ENCODE measurements at regions not wholly inside any gene's neighbourhood (a gene's known extent, or its start where the extent isn't known, plus 50 kb on each side); places are given as distances from the start of the nearest gene placed in this dataset.
"Not testable (repeated sequence)": the region's sequence is repeated elsewhere in the genome, so short reads cannot be mapped to it uniquely, and the experiment has no call there.

GRCh38 chr5:29213475-29213874, 1980.0 kb upstream of the CDH6 start:
- no peak overlapping the region for H3K4me3 ChIP-seq (ENCODE audit: low read depth, low read length)
- no peak for TF ChIP-seq POLR2A (IDR thresholded peaks at IDR 0.05; ENCODE audit: extremely low read depth, insufficient read length)
- TF ChIP-seq CTCF (IDR thresholded peaks at IDR 0.05; ENCODE audit: low read depth, low read length), result no peak
- no peak for TF ChIP-seq MAX (IDR thresholded peaks at IDR 0.05; ENCODE audit: low read depth, low read length)
- TF ChIP-seq MYC (IDR thresholded peaks at IDR 0.05; ENCODE audit: low read depth, low read length), result no peak

GRCh38 chr5:29208024-29208423, 1985.5 kb upstream of the CDH6 start:
- DNase-seq (ENCODE audit: low read depth), result peak; percentile 20
- no peak for TF ChIP-seq MAX (IDR thresholded peaks at IDR 0.05; ENCODE audit: low read depth, low read length)
- no peak for TF ChIP-seq CTCF (IDR thresholded peaks at IDR 0.05; ENCODE audit: low read depth, low read length)
- TF ChIP-seq POLR2A (IDR thresholded peaks at IDR 0.05; ENCODE audit: extremely low read depth, insufficient read length), result no peak
- TF ChIP-seq MYC (IDR thresholded peaks at IDR 0.05; ENCODE audit: low read depth, low read length), result no peak
- no peak overlapping the region for H3K4me3 ChIP-seq (ENCODE audit: low read depth, low read length)

More at GRCh38 chr5:29213475-29213874, 1980.0 kb upstream of the CDH6 start:
- DNase-seq (ENCODE audit: low read depth), result no peak

GRCh38 chr5:29203049-29203448, 1990.4 kb upstream of the CDH6 start:
- DNase-seq (ENCODE audit: low read depth), result no peak
- TF ChIP-seq CTCF (IDR thresholded peaks at IDR 0.05; ENCODE audit: low read depth, low read length), result no peak
- TF ChIP-seq POLR2A (IDR thresholded peaks at IDR 0.05; ENCODE audit: extremely low read depth, insufficient read length), result no peak
- TF ChIP-seq MYC (IDR thresholded peaks at IDR 0.05; ENCODE audit: low read depth, low read length), result no peak
- no peak for TF ChIP-seq MAX (IDR thresholded peaks at IDR 0.05; ENCODE audit: low read depth, low read length)
- no peak overlapping the region for H3K4me3 ChIP-seq (ENCODE audit: low read depth, low read length)

- no peak for DNase-seq (ENCODE audit: low read depth)
- no peak for TF ChIP-seq POLR2A (IDR thresholded peaks at IDR 0.05; ENCODE audit: extremely low read depth, insufficient read length)
- no peak for TF ChIP-seq MAX (IDR thresholded peaks at IDR 0.05; ENCODE audit: low read depth, low read length)
- TF ChIP-seq CTCF (IDR thresholded peaks at IDR 0.05; ENCODE audit: low read depth, low read length), result no peak
- no peak for TF ChIP-seq MYC (IDR thresholded peaks at IDR 0.05; ENCODE audit: low read depth, low read length)
- no peak overlapping the region for H3K4me3 ChIP-seq (ENCODE audit: low read depth, low read length)
Observed at GRCh38 chr5:29197631-29198454, 1995.6 kb upstream of the CDH6 start.

- DNase-seq (ENCODE audit: low read depth), result no peak
- no peak for TF ChIP-seq MAX (IDR thresholded peaks at IDR 0.05; ENCODE audit: low read depth, low read length)
- no peak for TF ChIP-seq POLR2A (IDR thresholded peaks at IDR 0.05; ENCODE audit: extremely low read depth, insufficient read length)
- no peak for TF ChIP-seq MYC (IDR thresholded peaks at IDR 0.05; ENCODE audit: low read depth, low read length)
- no peak for TF ChIP-seq CTCF (IDR thresholded peaks at IDR 0.05; ENCODE audit: low read depth, low read length)
- H3K4me3 ChIP-seq (ENCODE audit: low read depth, low read length), result no peak overlapping the region
Observed at GRCh38 chr5:29193972-29194371, 1999.5 kb upstream of the CDH6 start.

- not testable (repeated sequence) for DNase-seq (ENCODE audit: low read depth); H3K4me3 ChIP-seq (ENCODE audit: low read depth, low read length)
Observed at GRCh38 chr5:29191269-29192048, 2002.0 kb upstream of the CDH6 start.

- not testable (repeated sequence) for DNase-seq (ENCODE audit: low read depth)
Observed at GRCh38 chr5:29190398-29190797, 2003.1 kb upstream of the CDH6 start.

GRCh38 chr5:29186380-29186779, 2007.1 kb upstream of the CDH6 start:
- not testable (repeated sequence) for DNase-seq (ENCODE audit: low read depth); H3K4me3 ChIP-seq (ENCODE audit: low read depth, low read length)

More at GRCh38 chr5:29190398-29190797, 2003.1 kb upstream of the CDH6 start:
- H3K4me3 ChIP-seq (ENCODE audit: low read depth, low read length), result not testable (repeated sequence)
